ENCODE measurements at regions not wholly inside any gene's neighbourhood (a gene's known extent, or its start where the extent isn't known, plus 50 kb on each side); places are given as distances from the start of the nearest gene placed in this dataset.
"Not testable (repeated sequence)": the region's sequence is repeated elsewhere in the genome, so short reads cannot be mapped to it uniquely, and the experiment has no call there.

GRCh38 chr16:88306411-88306810 lies 76.3 kb upstream of the ZNF469 start:
- DNase-seq (ENCODE audit: low spot score) (no peak), ATAC-seq (ENCODE audit: low FRiP score) (no peak)
- TF ChIP-seq CTCF (IDR thresholded peaks at IDR 0.05), result no peak

- DNase-seq (ENCODE audit: low spot score) (no peak), ATAC-seq (ENCODE audit: low FRiP score) (peak; percentile 56)
- no peak for TF ChIP-seq CTCF (IDR thresholded peaks at IDR 0.05)
Observed at GRCh38 chr16:88306860-88307545, 75.8 kb upstream of the ZNF469 start.

- no peak for ATAC-seq (ENCODE audit: low FRiP score)
- no peak for TF ChIP-seq CTCF (IDR thresholded peaks at IDR 0.05)
- DNase-seq (ENCODE audit: low spot score), result no peak
Observed at GRCh38 chr16:88308441-88309173, 74.2 kb upstream of the ZNF469 start.

- DNase-seq (ENCODE audit: low spot score) (no peak), ATAC-seq (ENCODE audit: low FRiP score) (no peak)
- no peak for TF ChIP-seq CTCF (IDR thresholded peaks at IDR 0.05)
Observed at GRCh38 chr16:88309174-88309907, 73.4 kb upstream of the ZNF469 start.

- no peak for TF ChIP-seq CTCF (IDR thresholded peaks at IDR 0.05)
- no peak for ATAC-seq (ENCODE audit: low FRiP score)
- DNase-seq (ENCODE audit: low spot score), result no peak
Observed at GRCh38 chr16:88309908-88310265, 72.9 kb upstream of the ZNF469 start.

GRCh38 chr16:88310796-88311605 lies 71.8 kb upstream of the ZNF469 start:
- ATAC-seq (ENCODE audit: low FRiP score), result no peak
- no peak for TF ChIP-seq CTCF (IDR thresholded peaks at IDR 0.05)
- no peak for DNase-seq (ENCODE audit: low spot score)

- DNase-seq (ENCODE audit: low spot score); ATAC-seq (ENCODE audit: low FRiP score): not testable (repeated sequence)
Observed at GRCh38 chr16:88311860-88312259, 70.9 kb upstream of the ZNF469 start.

Measured in omental fat pad (tissue), 3 donors.